Progenitor cell of endocrine pancreas (in vitro differentiated cells): ENCODE measurements at regions not wholly inside any gene's neighbourhood (a gene's known extent, or its start where the extent isn't known, plus 50 kb on each side); places are given as distances from the start of the nearest gene placed in this dataset.

Source experiments
- DNase-seq: peaks from one replicate; pipeline ENCODE4 v3.0.0; 2021; ENCODE audit warnings: low spot score; ENCODE audit not compliant: unreplicated experiment
- H3K27ac Mint-ChIP-seq: 2 replicates; pipeline ENCODE4 v1.8.0; 2021; ENCODE audit warnings: mild to moderate bottlenecking, moderate library complexity, mixed read lengths
- H3K27me3 Mint-ChIP-seq: 2 replicates; pipeline ENCODE4 v1.8.0; 2021; ENCODE audit warnings: mixed read lengths
- H3K36me3 Mint-ChIP-seq: 2 replicates; pipeline ENCODE4 v1.8.0; 2022; ENCODE audit warnings: mixed read lengths; ENCODE audit not compliant: insufficient read depth
- H3K4me1 Mint-ChIP-seq: 2 replicates; pipeline ENCODE4 v1.8.0; 2021; ENCODE audit warnings: low read depth, mixed read lengths
- H3K4me3 Mint-ChIP-seq: 2 replicates; pipeline ENCODE4 v1.8.0; 2021; ENCODE audit warnings: low read depth, mild to moderate bottlenecking, moderate library complexity, mixed read lengths
- H3K9me3 Mint-ChIP-seq: 2 replicates; pipeline ENCODE4 v1.8.0; 2021; ENCODE audit warnings: low read depth, mixed read lengths
- CTCF ChIP-seq: fragments of 200-600 bp; sonication (generic); IDR thresholded peaks from one replicate; pipeline ENCODE4 v1.5.0; 2021; ENCODE audit warnings: antibody characterized with exemption, mild to moderate bottlenecking; ENCODE audit not compliant: unreplicated experiment

- Mint-ChIP-seq H3K4me3 (no peak overlapping the region), H3K9me3 (no peaks in the 10 kb centered on the region), H3K4me1 (peaks cover 2% of the 10 kb centered on the region), H3K36me3 (no peaks in the 10 kb centered on the region), H3K27me3 (peaks cover 9% of the 10 kb centered on the region), H3K27ac (no peak overlapping the region)
- no peak for TF ChIP-seq CTCF
- DNase-seq: no peak
Measured at GRCh38 chr15:91624353-91624968, 229.0 kb upstream of the SLCO3A1 start.

- H3K4me3 Mint-ChIP-seq: no peak overlapping the region
- no peak overlapping the region for H3K27ac Mint-ChIP-seq
- no peak for DNase-seq
- H3K4me1 Mint-ChIP-seq: peaks cover 2% of the 10 kb centered on the region
- no peaks in the 10 kb centered on the region for H3K36me3 Mint-ChIP-seq
- peaks cover 5% of the 10 kb centered on the region for H3K27me3 Mint-ChIP-seq
- TF ChIP-seq CTCF: no peak
- no peaks in the 10 kb centered on the region for H3K9me3 Mint-ChIP-seq
Measured at GRCh38 chr15:91625506-91625905, 228.0 kb upstream of the SLCO3A1 start.

DNA sequence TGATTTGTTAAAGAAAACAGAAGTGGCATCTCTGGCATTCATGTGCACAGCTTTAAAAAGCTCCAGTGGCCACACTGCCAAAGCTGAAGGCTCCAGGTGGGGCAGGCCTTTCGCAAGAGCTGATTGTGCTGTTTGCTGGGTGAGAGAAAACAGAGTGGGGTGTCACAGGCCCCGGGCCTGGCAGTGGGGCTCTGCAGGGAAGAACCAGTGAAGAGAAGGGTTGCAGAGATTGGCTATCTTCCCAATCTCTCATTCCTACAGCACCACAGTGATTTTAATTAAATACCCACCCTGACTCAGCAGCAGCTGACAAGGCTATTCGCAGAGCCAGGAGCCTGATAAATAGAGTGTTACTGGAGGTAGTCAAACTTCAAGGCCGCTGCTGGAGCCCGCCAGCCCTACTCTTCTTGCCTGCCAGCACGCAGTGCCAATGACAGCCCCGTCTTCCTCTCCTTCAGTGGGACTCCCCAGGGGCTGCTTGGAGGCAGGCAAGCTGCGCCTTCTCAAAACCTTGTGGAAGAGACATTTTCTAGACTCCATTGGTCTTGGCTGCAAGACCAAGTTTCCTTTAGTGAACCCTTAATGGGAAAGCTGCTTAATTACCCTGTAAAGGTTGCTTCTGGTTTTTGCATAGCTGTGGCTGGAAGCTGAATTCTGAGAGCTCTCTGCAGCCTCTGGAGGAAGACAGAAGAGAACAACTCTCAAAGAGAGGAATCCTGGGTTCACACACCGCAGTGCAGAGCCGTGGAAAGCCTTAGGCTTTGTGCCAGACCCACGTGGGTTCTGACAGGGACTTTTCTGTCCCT, 225.8 kb upstream of the SLCO3A1 start:
- H3K4me1 Mint-ChIP-seq: peaks cover 2% of the 10 kb centered on the region
- no peaks in the 10 kb centered on the region for H3K36me3 Mint-ChIP-seq
- H3K27ac Mint-ChIP-seq: no peak overlapping the region
- no peak overlapping the region for H3K4me3 Mint-ChIP-seq
- no peak for DNase-seq
- H3K27me3 Mint-ChIP-seq: no peaks in the 10 kb centered on the region
- no peaks in the 10 kb centered on the region for H3K9me3 Mint-ChIP-seq
- no peak for TF ChIP-seq CTCF

DNA sequence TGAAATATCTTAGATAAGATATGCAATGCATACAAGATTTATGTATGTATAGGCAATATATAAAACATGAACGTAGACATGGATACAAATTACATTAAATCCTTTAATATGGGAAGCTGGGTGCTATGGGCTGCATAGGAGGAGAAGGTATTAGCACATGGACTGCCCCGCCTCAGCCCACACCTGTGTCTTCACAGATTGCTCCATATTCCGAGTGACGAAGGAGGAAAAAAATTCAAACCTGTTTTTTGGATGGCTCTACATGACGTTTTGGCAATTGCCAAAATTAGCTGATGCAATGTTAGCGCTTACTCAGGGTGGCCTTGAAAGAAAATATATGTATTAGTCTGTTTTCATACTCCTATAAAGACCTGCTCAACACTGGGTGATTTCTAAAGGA, 223.4 kb upstream of the SLCO3A1 start:
- Mint-ChIP-seq H3K4me1 (peaks cover 2% of the 10 kb centered on the region), H3K36me3 (no peaks in the 10 kb centered on the region), H3K27ac (no peak overlapping the region), H3K27me3 (no peaks in the 10 kb centered on the region), H3K4me3 (no peak overlapping the region), H3K9me3 (no peaks in the 10 kb centered on the region)
- no peak for DNase-seq
- no peak for TF ChIP-seq CTCF

DNA sequence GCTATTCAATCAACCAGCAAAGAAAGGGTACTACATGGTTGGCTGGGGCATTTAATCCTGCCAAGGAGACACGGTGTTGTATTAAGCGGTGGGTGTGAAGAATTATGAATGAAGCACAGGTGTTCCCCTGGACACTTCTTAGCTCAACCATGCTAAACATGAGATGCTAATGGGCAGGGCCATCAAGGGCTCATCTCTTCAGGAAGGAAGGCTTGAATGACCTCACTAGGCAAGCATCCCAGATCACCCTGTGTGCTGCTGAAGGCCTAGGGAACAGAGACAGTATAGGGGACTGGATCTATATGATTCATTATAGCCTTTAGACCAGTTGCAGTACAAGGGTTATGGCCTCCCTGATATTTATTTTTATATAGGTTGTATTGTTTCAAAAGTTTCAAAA, 221.3 kb upstream of the SLCO3A1 start:
- H3K27me3 Mint-ChIP-seq: no peaks in the 10 kb centered on the region
- no peak overlapping the region for H3K4me3 Mint-ChIP-seq
- TF ChIP-seq CTCF: no peak
- no peak for DNase-seq
- no peaks in the 10 kb centered on the region for H3K9me3 Mint-ChIP-seq
- peaks cover 2% of the 10 kb centered on the region for H3K4me1 Mint-ChIP-seq
- H3K36me3 Mint-ChIP-seq: no peaks in the 10 kb centered on the region
- H3K27ac Mint-ChIP-seq: no peak overlapping the region
